BJ (cell line): ENCODE measurements at regions not wholly inside any gene's neighbourhood (a gene's known extent, or its start where the extent isn't known, plus 50 kb on each side); places are given as distances from the start of the nearest gene placed in this dataset.
"Not testable (repeated sequence)": the region's sequence is repeated elsewhere in the genome, so short reads cannot be mapped to it uniquely, and the experiment has no call there.

Source experiments
- CTCF ChIA-PET: fragments of 350-600 bp; formaldehyde crosslinking; extraction: SDS; loops from one replicate; lab custom pipeline; 2021; ENCODE audit warnings: antibody characterized with exemption, inconsistent platforms; lab: Yijun Ruan, JAX
- POLR2A ChIA-PET: fragments of 300-600 bp; sonication (Branson Sonifier 250); formaldehyde crosslinking; extraction: SDS; loops from one replicate; lab custom pipeline; 2021; ENCODE audit warnings: antibody characterized with exemption; lab: Charles Lee
- DNase-seq: peaks from one replicate; pipeline ENCODE4 v3.0.0-alpha.2; 2011; ENCODE audit warnings: low read depth
- H3K27me3 ChIP-seq: 2 replicates; pipeline ENCODE4 v1.6.0; 2011; ENCODE audit warnings: low read length; ENCODE audit not compliant: control insufficient read depth, insufficient read depth
- H3K36me3 ChIP-seq: 2 replicates; pipeline ENCODE4 v1.5.1; 2011; ENCODE audit warnings: low read length; ENCODE audit not compliant: control insufficient read depth, insufficient read depth
- H3K4me3 ChIP-seq: 2 replicates; pipeline ENCODE4 v1.5.1; 2011; ENCODE audit warnings: low read depth, mild to moderate bottlenecking, control low read depth, low read length
- CTCF ChIP-seq: IDR thresholded peaks from 2 replicates; pipeline ENCODE4 v1.5.1; 2011; ENCODE audit warnings: low read depth, mild to moderate bottlenecking, control low read depth, inconsistent platforms, low read length, moderate library complexity; ENCODE audit not compliant: insufficient read depth

DNA sequence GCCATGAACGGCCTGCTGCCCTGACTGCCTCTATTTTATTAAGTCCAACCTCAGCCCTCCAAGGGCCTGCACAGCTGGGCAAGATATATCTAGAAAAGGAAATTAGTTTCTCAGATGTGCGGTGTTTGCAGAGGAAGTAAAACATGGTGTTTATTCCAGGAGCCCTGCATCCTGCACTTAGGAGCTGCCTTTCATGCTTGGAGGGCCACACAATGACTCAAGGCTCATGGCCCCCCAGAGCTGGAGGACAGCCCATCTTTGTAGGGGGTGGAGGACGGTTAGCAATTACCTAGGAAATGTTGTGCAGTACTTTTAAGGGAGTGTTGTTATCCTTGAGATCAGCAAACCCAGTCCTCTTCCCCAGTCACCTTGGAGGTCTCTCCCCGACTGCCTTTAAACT lies 80.5 kb downstream of the COPRS start:
- CTCF ChIA-PET = no interaction called here
- TF ChIP-seq CTCF = no peak
- H3K27me3 ChIP-seq = no peaks in the 10 kb centered on the region
- no peaks in the 10 kb centered on the region for H3K36me3 ChIP-seq
- no peak overlapping the region for H3K4me3 ChIP-seq
- POLR2A ChIA-PET = no interaction called here
- DNase-seq = no peak

- H3K27me3 ChIP-seq, POLR2A ChIA-PET, CTCF ChIA-PET, DNase-seq, H3K4me3 ChIP-seq, H3K36me3 ChIP-seq: not testable (repeated sequence)
Observed at GRCh38 chr17:31771328-31771727, 87.7 kb downstream of the COPRS start.

DNA sequence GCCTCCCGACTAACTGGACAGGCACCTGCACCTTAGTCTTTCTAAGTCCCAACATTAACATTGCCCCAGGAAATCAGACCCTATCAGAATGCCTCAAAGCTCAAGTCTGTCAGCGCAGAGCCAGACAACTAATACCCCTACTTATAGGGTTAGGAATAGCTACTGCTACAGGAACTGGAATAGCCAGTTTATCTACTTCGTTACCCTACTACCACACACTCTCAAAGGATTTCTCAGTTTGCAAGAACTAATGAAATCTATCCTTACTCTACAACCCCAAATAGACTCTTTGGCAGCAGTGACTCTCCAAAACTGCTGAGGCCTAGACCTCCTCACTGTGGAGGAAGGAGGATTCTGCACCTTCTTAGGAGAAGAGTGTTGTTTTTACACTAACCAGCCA lies 88.5 kb downstream of the COPRS start:
- CTCF ChIA-PET, DNase-seq, H3K4me3 ChIP-seq, H3K36me3 ChIP-seq, POLR2A ChIA-PET, H3K27me3 ChIP-seq: not testable (repeated sequence)

- DNase-seq, H3K4me3 ChIP-seq, H3K36me3 ChIP-seq, H3K27me3 ChIP-seq: not testable (repeated sequence)
- ChIA-PET POLR2A (interaction anchor here (0.6 kb wide), 1 partner anchor 8 kb away, joined by 4 read pairs; no protein-coding TSS in a partner anchor), CTCF (interaction anchor here (0.7 to 1.2 kb wide), 3 partner anchors 9 to 80 kb away, joined by 3 to 5 read pairs (median 3); no protein-coding TSS in a partner anchor)
Observed at GRCh38 chr17:31761836-31762510, 97.1 kb downstream of the COPRS start.

GRCh38 chr17:31758646-31759045 lies 100.4 kb downstream of the COPRS start:
- no peak overlapping the region for H3K4me3 ChIP-seq
- POLR2A ChIA-PET = no interaction called here
- CTCF ChIA-PET = no interaction called here
- no peaks in the 10 kb centered on the region for H3K27me3 ChIP-seq
- TF ChIP-seq CTCF = no peak
- no peak for DNase-seq
- no peaks in the 10 kb centered on the region for H3K36me3 ChIP-seq

GRCh38 chr17:31757097-31757496 lies 101.9 kb downstream of the COPRS start:
- POLR2A ChIA-PET = no interaction called here
- no peaks in the 10 kb centered on the region for H3K36me3 ChIP-seq
- no peak for TF ChIP-seq CTCF
- no peaks in the 10 kb centered on the region for H3K27me3 ChIP-seq
- CTCF ChIA-PET = interaction anchor here (0.6 to 1.0 kb wide), 2 partner anchors 85 to 630 kb away, joined by 3 read pairs; no protein-coding TSS in a partner anchor
- H3K4me3 ChIP-seq = no peak overlapping the region
- DNase-seq = no peak
